ENCODE measurements at regions not wholly inside any gene's neighbourhood (a gene's known extent, or its start where the extent isn't known, plus 50 kb on each side); places are given as distances from the start of the nearest gene placed in this dataset.

- no peak for TF ChIP-seq CTCF (conservative IDR thresholded peaks at IDR 0.05 in 1 of 2, IDR thresholded peaks at IDR 0.05 in 1 of 2; ENCODE audit: extremely low read depth in 1 of 2, insufficient read depth in 1 of 2, low read depth in 1 of 2, low read length in 2 of 2)
- no peak for TF ChIP-seq EZH2 (IDR thresholded peaks at IDR 0.05; ENCODE audit: borderline replicate concordance, low read length)
Observed at GRCh38 chr6:27601668-27602254, 128.9 kb upstream of the ZNF184 start.
